ENCODE measurements at regions not wholly inside any gene's neighbourhood (a gene's known extent, or its start where the extent isn't known, plus 50 kb on each side); places are given as distances from the start of the nearest gene placed in this dataset.

GRCh38 chr11:123378096-123378495, 52.0 kb upstream of the GRAMD1B start:
- no peak for DNase-seq

DNA sequence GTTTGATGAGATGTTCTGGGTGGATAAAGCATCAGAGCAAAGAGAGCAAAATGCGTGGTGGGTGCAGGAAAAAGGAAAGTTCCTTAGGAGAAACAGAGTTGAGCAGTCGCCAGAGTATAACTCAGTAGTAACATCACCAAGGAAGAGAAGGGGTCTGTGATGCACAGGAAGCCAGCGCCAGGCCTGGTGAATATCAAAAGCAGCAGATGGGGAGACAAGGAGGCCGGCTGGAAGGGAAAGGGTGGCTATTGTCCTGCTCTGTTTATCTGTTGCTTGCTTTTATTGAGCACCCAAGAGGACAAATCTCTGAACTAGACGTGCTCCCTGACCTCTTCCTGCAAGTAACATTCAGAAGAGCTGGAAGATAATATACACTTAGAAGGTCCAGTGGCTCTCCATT, 52.7 kb upstream of the GRAMD1B start:
- no peak for DNase-seq

GRCh38 chr11:123375832-123376231, 54.2 kb upstream of the GRAMD1B start:
- no peak for DNase-seq

DNA sequence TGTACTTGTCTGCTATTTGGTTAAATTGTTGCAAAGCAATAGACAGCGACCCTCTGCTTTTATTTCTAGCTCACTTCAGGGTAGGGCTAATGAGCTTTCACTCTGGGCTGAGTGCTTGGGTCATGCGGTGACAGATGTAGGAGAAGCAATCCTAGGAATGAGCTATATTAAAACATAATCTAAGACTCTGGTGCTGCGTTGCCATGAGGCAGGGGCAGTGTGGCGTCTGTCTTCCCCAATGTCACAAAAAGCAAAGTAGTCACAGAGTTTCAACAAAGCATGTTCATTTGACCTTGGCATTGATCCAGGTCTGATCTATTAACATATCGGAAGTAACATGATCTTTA, 55.5 kb upstream of the GRAMD1B start:
- no peak for DNase-seq

DNA sequence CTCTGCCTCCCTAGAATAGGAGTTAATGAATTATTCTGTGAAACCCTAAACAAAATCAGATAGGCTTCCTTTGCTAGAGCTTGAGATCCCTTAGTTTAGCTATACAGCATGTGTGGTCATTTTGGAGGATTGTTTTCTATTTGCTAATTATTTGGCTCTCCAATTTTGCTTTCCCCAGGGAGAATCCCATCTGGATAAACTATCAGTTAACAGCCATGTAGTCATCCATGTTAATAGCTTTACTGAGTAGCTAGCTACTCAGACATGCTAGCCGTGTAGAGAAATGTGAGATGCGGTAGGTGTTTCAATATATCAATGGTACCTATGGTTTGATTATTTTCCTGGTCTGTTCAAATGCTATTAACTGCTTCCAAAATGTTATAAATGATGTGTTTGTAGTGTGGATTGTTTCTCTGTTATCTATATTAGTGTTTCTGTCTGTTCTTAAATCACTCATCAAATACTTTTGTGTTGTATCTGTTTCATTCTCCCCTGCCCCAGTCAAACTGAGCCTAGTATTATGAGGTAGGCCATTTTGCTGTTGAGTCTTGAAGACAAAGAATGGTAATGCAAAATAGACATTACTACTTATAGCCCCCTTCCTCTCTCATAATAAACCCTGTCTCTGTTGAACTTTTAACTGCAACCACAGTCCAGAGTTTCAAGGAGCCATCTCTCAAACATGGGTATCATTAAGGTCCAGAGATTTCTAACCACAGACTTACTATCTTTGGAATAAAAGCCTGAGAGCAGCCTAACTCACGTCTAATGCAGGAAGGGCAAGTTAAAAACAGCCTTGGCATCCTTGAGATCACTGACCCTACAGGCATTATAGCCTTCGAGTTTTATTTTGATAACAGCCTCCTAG, 56.1 kb upstream of the GRAMD1B start:
- DNase-seq = no peak

- DNase-seq = no peak
Measured at GRCh38 chr11:123371506-123372297, 58.4 kb upstream of the GRAMD1B start.

- no peak for DNase-seq
Measured at GRCh38 chr11:123366924-123367323, 63.1 kb upstream of the GRAMD1B start.

GRCh38 chr11:123365955-123366354, 64.1 kb upstream of the GRAMD1B start:
- no peak for DNase-seq

GRCh38 chr11:123364080-123364479, 66.0 kb upstream of the GRAMD1B start:
- no peak for DNase-seq

DNA sequence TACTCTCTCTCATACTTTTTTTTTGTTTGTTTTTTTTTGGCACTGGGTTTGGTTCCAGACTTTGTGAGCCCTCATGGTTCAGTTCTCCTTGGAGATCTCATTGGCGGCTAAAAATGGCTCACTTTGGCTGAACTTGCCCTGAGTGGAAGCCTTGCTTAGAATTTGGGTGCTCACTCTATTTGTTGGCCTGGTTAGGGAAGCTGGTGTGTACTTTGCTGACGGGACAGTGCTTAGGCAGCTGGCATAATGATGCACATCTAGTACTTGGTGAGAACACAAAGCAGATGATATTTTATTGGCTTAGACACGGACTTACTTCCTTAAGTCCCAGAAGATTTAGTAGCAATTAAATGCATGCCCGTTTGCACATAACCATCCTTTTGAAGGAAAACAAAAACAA, 66.5 kb upstream of the GRAMD1B start:
- DNase-seq = no peak

DNA sequence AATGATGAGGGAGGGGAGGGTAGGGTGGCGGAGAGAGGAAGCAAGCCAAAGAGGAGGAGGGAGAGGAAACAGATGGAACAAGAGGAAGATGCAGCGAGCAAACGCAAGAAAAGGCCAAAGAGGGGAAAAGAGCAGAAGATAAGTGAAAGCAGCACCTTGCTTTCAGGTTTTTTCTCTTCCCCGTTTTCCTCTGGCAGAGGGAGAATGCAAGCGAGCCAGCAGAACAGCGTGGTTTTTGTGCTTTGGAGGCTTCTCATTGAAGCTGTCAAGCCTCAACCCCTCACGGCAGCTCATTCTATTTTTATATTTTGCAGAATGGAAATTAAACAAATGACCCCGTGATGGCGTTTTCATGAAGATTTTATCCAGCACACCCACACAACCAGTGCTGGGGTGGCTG, 67.1 kb upstream of the GRAMD1B start:
- DNase-seq = no peak

- DNase-seq = no peak
Measured at GRCh38 chr11:123362186-123362585, 67.9 kb upstream of the GRAMD1B start.

DNA sequence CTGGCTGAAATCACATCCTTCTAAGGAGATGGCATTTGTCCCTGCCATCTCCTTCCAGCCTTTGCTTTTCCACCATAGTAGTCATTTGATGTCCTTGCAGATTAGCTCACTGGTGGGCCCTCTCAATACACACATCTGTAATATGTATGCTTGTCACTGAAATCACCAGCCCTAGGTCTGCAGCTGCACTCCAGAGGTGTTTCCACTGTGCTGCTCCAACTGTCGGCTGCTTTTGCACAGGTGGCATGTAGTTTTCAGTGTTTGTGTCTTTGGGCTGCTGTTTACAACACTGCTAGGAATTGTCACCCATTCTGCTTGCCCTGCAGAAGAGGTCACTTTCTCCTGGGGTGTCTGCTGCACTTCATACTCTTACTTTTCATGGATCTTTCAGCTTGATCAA, 69.0 kb upstream of the GRAMD1B start:
- no peak for DNase-seq

- no peak for DNase-seq
Measured at GRCh38 chr11:123360267-123360936, 69.7 kb upstream of the GRAMD1B start.

DNA sequence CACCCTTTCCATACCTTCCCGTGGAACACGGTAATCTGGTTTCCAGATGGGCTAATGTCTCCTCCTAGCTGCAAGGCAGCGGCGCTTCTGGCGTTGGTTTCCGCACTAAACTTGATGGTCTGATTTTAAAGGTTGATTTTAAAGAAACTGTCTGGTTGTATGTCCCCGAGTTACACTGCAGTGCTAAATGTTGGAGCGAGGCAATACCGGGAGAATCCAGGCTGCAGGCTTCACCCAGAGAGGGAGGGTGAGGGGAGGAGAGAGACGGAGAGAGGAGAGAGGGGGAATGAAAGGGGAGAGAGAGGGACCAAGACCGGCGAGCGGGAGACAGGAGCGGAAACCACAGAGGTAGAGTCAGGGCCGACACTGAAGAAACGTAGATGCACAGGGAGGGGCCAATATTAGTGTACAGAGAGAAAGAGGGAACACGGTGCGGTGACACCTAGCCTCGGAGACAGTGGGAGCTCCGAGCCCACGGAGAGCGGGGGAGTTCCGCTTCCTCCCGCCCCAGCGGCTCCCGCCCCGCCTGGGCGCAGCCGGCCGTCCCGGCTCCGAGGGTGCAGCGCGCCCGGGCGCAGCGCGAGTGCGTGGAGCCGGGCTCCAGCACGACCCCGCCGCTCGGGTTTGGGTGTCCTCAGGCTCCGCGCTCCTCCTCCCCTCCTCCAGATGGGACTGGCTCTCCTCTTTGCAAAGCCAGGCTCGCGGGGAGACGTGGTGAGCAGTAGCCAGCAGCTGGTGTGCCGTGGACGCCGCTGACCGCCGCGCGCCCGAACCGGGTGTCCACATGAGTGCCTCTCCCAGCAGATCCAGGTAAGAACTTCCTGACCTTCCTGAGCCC, 71.9 kb upstream of the GRAMD1B start:
- DNase-seq = no peak

- DNase-seq = no peak
Measured at GRCh38 chr11:123357353-123357989, 72.6 kb upstream of the GRAMD1B start.

- no peak for DNase-seq
Measured at GRCh38 chr11:123356539-123356938, 73.5 kb upstream of the GRAMD1B start.

GRCh38 chr11:123354371-123354975, 75.6 kb upstream of the GRAMD1B start:
- no peak for DNase-seq

- no peak for DNase-seq
Measured at GRCh38 chr11:123351375-123351774, 78.7 kb upstream of the GRAMD1B start.

GRCh38 chr11:123349382-123349781, 80.7 kb upstream of the GRAMD1B start:
- DNase-seq = no peak

- DNase-seq = no peak
Measured at GRCh38 chr11:123344790-123345357, 85.2 kb upstream of the GRAMD1B start.
